IPS-15b (cell line): ENCODE measurements at regions not wholly inside any gene's neighbourhood (a gene's known extent, or its start where the extent isn't known, plus 50 kb on each side); places are given as distances from the start of the nearest gene placed in this dataset.

Experiments used
- H3K27me3 ChIP-seq: one replicate; pipeline ENCODE4 v1.6.1; 2013; ENCODE audit warnings: low read length; ENCODE audit not compliant: control insufficient read depth, insufficient read depth
- H3K36me3 ChIP-seq: one replicate; pipeline ENCODE4 v1.6.1; 2013; ENCODE audit warnings: low read length; ENCODE audit not compliant: control insufficient read depth, insufficient read depth
- H3K4me1 ChIP-seq: one replicate; pipeline ENCODE4 v1.6.1; 2013; ENCODE audit warnings: mild to moderate bottlenecking, low read length; ENCODE audit not compliant: control insufficient read depth, insufficient read depth
- H3K4me3 ChIP-seq: one replicate; pipeline ENCODE4 v1.5.1; 2013; ENCODE audit warnings: low read depth, low read length
- H3K9ac ChIP-seq: one replicate; pipeline ENCODE4 v1.6.1; 2013; ENCODE audit warnings: low read depth, mild to moderate bottlenecking, low read length
- H3K9me3 ChIP-seq: one replicate; pipeline ENCODE4 v1.6.1; 2013; ENCODE audit warnings: mild to moderate bottlenecking, low read length; ENCODE audit not compliant: control insufficient read depth, insufficient read depth

- Histone ChIP-seq H3K9ac (no peak overlapping the region), H3K9me3 (no peaks in the 10 kb centered on the region), H3K36me3 (no peaks in the 10 kb centered on the region)
These were observed 108.6 kb downstream of the ZBTB18 start for GRCh38 chr1:244159646-244160045.

GRCh38 chr1:244160455-244161235, 109.6 kb downstream of the ZBTB18 start:
- Histone ChIP-seq H3K4me3 (no peak overlapping the region), H3K9me3 (no peaks in the 10 kb centered on the region), H3K9ac (no peak overlapping the region), H3K4me1 (peaks cover 7% of the 10 kb centered on the region), H3K27me3 (no peaks in the 10 kb centered on the region), H3K36me3 (no peaks in the 10 kb centered on the region)

More at GRCh38 chr1:244159646-244160045, 108.6 kb downstream of the ZBTB18 start:
- Histone ChIP-seq H3K4me3 (no peak overlapping the region), H3K4me1 (peaks cover 7% of the 10 kb centered on the region), H3K27me3 (no peaks in the 10 kb centered on the region)

GRCh38 chr1:244161236-244161510, 110.1 kb downstream of the ZBTB18 start:
- Histone ChIP-seq H3K4me3 (no peak overlapping the region), H3K36me3 (no peaks in the 10 kb centered on the region), H3K4me1 (peaks cover 7% of the 10 kb centered on the region)

GRCh38 chr1:244162786-244163530, 111.9 kb downstream of the ZBTB18 start:
- H3K4me1 ChIP-seq: peaks cover 7% of the 10 kb centered on the region
- no peak overlapping the region for H3K4me3 ChIP-seq
- H3K9ac ChIP-seq: no peak overlapping the region
- H3K9me3 ChIP-seq: no peaks in the 10 kb centered on the region
- H3K36me3 ChIP-seq: no peaks in the 10 kb centered on the region
- no peaks in the 10 kb centered on the region for H3K27me3 ChIP-seq

More at GRCh38 chr1:244161236-244161510, 110.1 kb downstream of the ZBTB18 start:
- Histone ChIP-seq H3K9ac (no peak overlapping the region), H3K9me3 (no peaks in the 10 kb centered on the region), H3K27me3 (no peaks in the 10 kb centered on the region)

- H3K4me1 ChIP-seq: peaks cover 7% of the 10 kb centered on the region
- no peaks in the 10 kb centered on the region for H3K9me3 ChIP-seq
- no peaks in the 10 kb centered on the region for H3K36me3 ChIP-seq
- H3K9ac ChIP-seq: no peak overlapping the region
- no peaks in the 10 kb centered on the region for H3K27me3 ChIP-seq
- H3K4me3 ChIP-seq: no peak overlapping the region
These were observed 112.9 kb downstream of the ZBTB18 start for GRCh38 chr1:244163861-244164510.

- Histone ChIP-seq H3K27me3 (no peaks in the 10 kb centered on the region), H3K9ac (no peak overlapping the region), H3K36me3 (no peaks in the 10 kb centered on the region), H3K4me3 (no peak overlapping the region), H3K9me3 (no peaks in the 10 kb centered on the region), H3K4me1 (peaks cover 7% of the 10 kb centered on the region)
These were observed 113.4 kb downstream of the ZBTB18 start for GRCh38 chr1:244164511-244164890.

- H3K9me3 ChIP-seq: no peaks in the 10 kb centered on the region
- H3K36me3 ChIP-seq: no peaks in the 10 kb centered on the region
- H3K9ac ChIP-seq: no peak overlapping the region
- peaks cover 7% of the 10 kb centered on the region for H3K4me1 ChIP-seq
- no peaks in the 10 kb centered on the region for H3K27me3 ChIP-seq
- no peak overlapping the region for H3K4me3 ChIP-seq
These were observed 113.9 kb downstream of the ZBTB18 start for GRCh38 chr1:244165021-244165420.

- Histone ChIP-seq H3K9ac (no peak overlapping the region), H3K9me3 (no peaks in the 10 kb centered on the region), H3K4me1 (peaks cover 7% of the 10 kb centered on the region), H3K36me3 (no peaks in the 10 kb centered on the region), H3K27me3 (no peaks in the 10 kb centered on the region), H3K4me3 (no peak overlapping the region)
These were observed 114.6 kb downstream of the ZBTB18 start for GRCh38 chr1:244165701-244166100.

- Histone ChIP-seq H3K36me3 (no peaks in the 10 kb centered on the region), H3K4me1 (peaks cover 6% of the 10 kb centered on the region), H3K27me3 (no peaks in the 10 kb centered on the region), H3K9me3 (no peaks in the 10 kb centered on the region), H3K4me3 (no peak overlapping the region), H3K9ac (no peak overlapping the region)
These were observed 120.3 kb downstream of the ZBTB18 start for GRCh38 chr1:244171241-244171985.

- Histone ChIP-seq H3K9ac (no peak overlapping the region), H3K27me3 (no peaks in the 10 kb centered on the region), H3K9me3 (no peaks in the 10 kb centered on the region), H3K36me3 (no peaks in the 10 kb centered on the region), H3K4me3 (no peak overlapping the region), H3K4me1 (peaks cover 6% of the 10 kb centered on the region)
These were observed 122.2 kb downstream of the ZBTB18 start for GRCh38 chr1:244173240-244173639.

GRCh38 chr1:244173769-244174168, 122.7 kb downstream of the ZBTB18 start:
- Histone ChIP-seq H3K4me1 (peaks cover 6% of the 10 kb centered on the region), H3K9me3 (no peaks in the 10 kb centered on the region), H3K4me3 (no peak overlapping the region), H3K27me3 (no peaks in the 10 kb centered on the region), H3K36me3 (no peaks in the 10 kb centered on the region), H3K9ac (no peak overlapping the region)
